Keratinocyte (primary cell): ENCODE measurements at regions not wholly inside any gene's neighbourhood (a gene's known extent, or its start where the extent isn't known, plus 50 kb on each side); places are given as distances from the start of the nearest gene placed in this dataset.

ENCODE experiments used
- DNase-seq: peaks from one replicate; pipeline ENCODE4 v3.0.0-alpha.2; 2011; ENCODE audit warnings: low read depth, missing footprints, low spot score
- FAIRE-seq: peaks from 2 replicates; lab custom pipeline; 2011; peaks lifted over from hg19 to GRCh38; lab: Jason Lieb, UNC
- H2AFZ ChIP-seq: 2 replicates; pipeline ENCODE4 v1.6.0; 2012; ENCODE audit warnings: low read length, control low read depth, inconsistent platforms; ENCODE audit not compliant: control insufficient read depth
- H3K27ac ChIP-seq: 2 replicates; pipeline ENCODE4 v1.5.1; 2011; ENCODE audit warnings: low read length; ENCODE audit not compliant: control insufficient read depth, insufficient read depth
- H3K27me3 ChIP-seq: 3 replicates; pipeline ENCODE4 v1.6.0; 2011; ENCODE audit warnings: low read length; ENCODE audit not compliant: control insufficient read depth, insufficient read depth; ENCODE audit errors: extremely low read depth
- H3K36me3 ChIP-seq, 2 experiments: 2 replicates in 1 of 2; 3 replicates in 1 of 2; pipeline ENCODE4 v1.5.1; 2011; ENCODE audit warnings: low read length in 2 of 2, mild to moderate bottlenecking in 1 of 2; ENCODE audit not compliant: control insufficient read depth in 2 of 2, insufficient read depth in 2 of 2; ENCODE audit errors: extremely low read depth in 1 of 2
- H3K4me1 ChIP-seq: 3 replicates; pipeline ENCODE4 v1.5.1; 2011; ENCODE audit warnings: low read length; ENCODE audit not compliant: control insufficient read depth, insufficient read depth; ENCODE audit errors: extremely low read depth
- H3K4me2 ChIP-seq: 3 replicates; pipeline ENCODE4 v1.6.0; 2011; ENCODE audit warnings: low read depth, low read length; ENCODE audit not compliant: control insufficient read depth, insufficient read depth; ENCODE audit errors: extremely low read depth
- H3K4me3 ChIP-seq, 3 experiments: fragments of 200-600 bp in 1 of 3; sonication (generic) in 1 of 3; 2 replicates in 2 of 3; 3 replicates in 1 of 3; pipeline ENCODE4 v1.5.1; 2011 to 2016; ENCODE audit warnings: low read length in 3 of 3, mild to moderate bottlenecking in 3 of 3, control low read depth in 2 of 3, inconsistent platforms in 1 of 3, low read depth in 1 of 3, mixed read lengths in 1 of 3, mixed run types in 1 of 3, moderate library complexity in 1 of 3; ENCODE audit not compliant: control insufficient read depth in 2 of 3, insufficient read depth in 2 of 3; ENCODE audit errors: extremely low read depth in 1 of 3
- H3K79me2 ChIP-seq: 2 replicates; pipeline ENCODE4 v1.6.0; 2012; ENCODE audit warnings: low read length; ENCODE audit not compliant: control insufficient read depth, insufficient read depth
- H3K9ac ChIP-seq: 3 replicates; pipeline ENCODE4 v1.6.0; 2011; ENCODE audit warnings: low read length; ENCODE audit not compliant: control insufficient read depth, insufficient read depth; ENCODE audit errors: extremely low read depth
- H3K9me1 ChIP-seq: 3 replicates; pipeline ENCODE4 v1.6.0; 2011; ENCODE audit warnings: low read length; ENCODE audit not compliant: control insufficient read depth, insufficient read depth; ENCODE audit errors: extremely low read depth
- H3K9me3 ChIP-seq: 2 replicates; pipeline ENCODE4 v1.5.1; 2012; ENCODE audit warnings: low read depth, low read length; ENCODE audit not compliant: control insufficient read depth
- H4K20me1 ChIP-seq: 3 replicates; pipeline ENCODE4 v1.6.0; 2011; ENCODE audit warnings: low read length; ENCODE audit not compliant: control insufficient read depth, insufficient read depth; ENCODE audit errors: extremely low read depth
- EZH2 ChIP-seq: IDR thresholded peaks from one replicate; pipeline ENCODE4 v1.6.1; 2012; ENCODE audit warnings: inconsistent platforms, mild to moderate bottlenecking, low read length, moderate library complexity
- dilution Hi-C: fragments of 300-500 bp; cut with MboI; formaldehyde crosslinking; loops from one replicate; pipeline ENCODE4 v1.7.0; 2020; ENCODE audit warnings: low sequenced_read_pairs; ENCODE audit not compliant: extremely low pct_ligation_motif_present
- TF ChIP-seq, protein P1 (sequence below), 3 experiments: IDR thresholded peaks in 1 of 3; conservative IDR thresholded peaks in 1 of 3; optimal IDR thresholded peaks in 1 of 3; 2 replicates in 2 of 3; 3 replicates in 1 of 3; pipeline versions ENCODE3 to v1.5.1; 2011; ENCODE audit warnings: low read length in 3 of 3, mild to moderate bottlenecking in 3 of 3, moderate library complexity in 2 of 3, control low read depth in 1 of 3, inconsistent platforms in 1 of 3; ENCODE audit not compliant: insufficient read depth in 2 of 3; ENCODE audit errors: extremely low read depth in 1 of 3

- TF ChIP-seq EZH2: no peak
- TF ChIP-seq, protein P1, sequence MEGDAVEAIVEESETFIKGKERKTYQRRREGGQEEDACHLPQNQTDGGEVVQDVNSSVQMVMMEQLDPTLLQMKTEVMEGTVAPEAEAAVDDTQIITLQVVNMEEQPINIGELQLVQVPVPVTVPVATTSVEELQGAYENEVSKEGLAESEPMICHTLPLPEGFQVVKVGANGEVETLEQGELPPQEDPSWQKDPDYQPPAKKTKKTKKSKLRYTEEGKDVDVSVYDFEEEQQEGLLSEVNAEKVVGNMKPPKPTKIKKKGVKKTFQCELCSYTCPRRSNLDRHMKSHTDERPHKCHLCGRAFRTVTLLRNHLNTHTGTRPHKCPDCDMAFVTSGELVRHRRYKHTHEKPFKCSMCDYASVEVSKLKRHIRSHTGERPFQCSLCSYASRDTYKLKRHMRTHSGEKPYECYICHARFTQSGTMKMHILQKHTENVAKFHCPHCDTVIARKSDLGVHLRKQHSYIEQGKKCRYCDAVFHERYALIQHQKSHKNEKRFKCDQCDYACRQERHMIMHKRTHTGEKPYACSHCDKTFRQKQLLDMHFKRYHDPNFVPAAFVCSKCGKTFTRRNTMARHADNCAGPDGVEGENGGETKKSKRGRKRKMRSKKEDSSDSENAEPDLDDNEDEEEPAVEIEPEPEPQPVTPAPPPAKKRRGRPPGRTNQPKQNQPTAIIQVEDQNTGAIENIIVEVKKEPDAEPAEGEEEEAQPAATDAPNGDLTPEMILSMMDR (optimal IDR thresholded peaks at IDR 0.05 in 1 of 3, IDR thresholded peaks at IDR 0.05 in 1 of 3, conservative IDR thresholded peaks at IDR 0.05 in 1 of 3; ENCODE audit: extremely low read depth in 1 of 3, insufficient read depth in 2 of 3, low read length in 3 of 3): no peak
- H3K27me3 ChIP-seq: no peaks in the 10 kb centered on the region
These were observed 318.2 kb downstream of the NPIPA8 start for GRCh38 chr16:18018376-18018775.

GRCh38 chr16:18013863-18014262 lies 322.7 kb downstream of the NPIPA8 start:
- DNase-seq (no peak), FAIRE-seq (no peak)
- Histone ChIP-seq H2AFZ (no peak overlapping the region), H3K27me3 (no peaks in the 10 kb centered on the region), H3K27ac (no peak overlapping the region), H3K9ac (no peak overlapping the region), H3K4me2 (no peak overlapping the region), H3K9me3 (no peaks in the 10 kb centered on the region), H3K9me1 (no peaks in the 10 kb centered on the region), H3K36me3 (no peaks in the 10 kb centered on the region), H3K4me1 (no peaks in the 10 kb centered on the region), H3K4me3 (no peak overlapping the region), H3K79me2 (no peaks in the 10 kb centered on the region), H4K20me1 (no peaks in the 10 kb centered on the region)
- dilution Hi-C loops: no loop called here
- TF ChIP-seq EZH2: no peak

More at GRCh38 chr16:18018376-18018775, 318.2 kb downstream of the NPIPA8 start:
- no peaks in the 10 kb centered on the region for H3K4me1 ChIP-seq
- DNase-seq (no peak), FAIRE-seq (no peak)
- H3K27ac ChIP-seq: no peak overlapping the region
- no peak overlapping the region for H3K9ac ChIP-seq
- no peaks in the 10 kb centered on the region for H3K9me1 ChIP-seq
- H4K20me1 ChIP-seq: no peaks in the 10 kb centered on the region
- H3K36me3 ChIP-seq: no peaks in the 10 kb centered on the region
- dilution Hi-C loops: no loop called here
- H3K4me2 ChIP-seq: no peak overlapping the region
- no peak overlapping the region for H3K4me3 ChIP-seq
- H3K9me3 ChIP-seq: no peaks in the 10 kb centered on the region
- H3K79me2 ChIP-seq: no peaks in the 10 kb centered on the region
- H2AFZ ChIP-seq: no peak overlapping the region

DNA sequence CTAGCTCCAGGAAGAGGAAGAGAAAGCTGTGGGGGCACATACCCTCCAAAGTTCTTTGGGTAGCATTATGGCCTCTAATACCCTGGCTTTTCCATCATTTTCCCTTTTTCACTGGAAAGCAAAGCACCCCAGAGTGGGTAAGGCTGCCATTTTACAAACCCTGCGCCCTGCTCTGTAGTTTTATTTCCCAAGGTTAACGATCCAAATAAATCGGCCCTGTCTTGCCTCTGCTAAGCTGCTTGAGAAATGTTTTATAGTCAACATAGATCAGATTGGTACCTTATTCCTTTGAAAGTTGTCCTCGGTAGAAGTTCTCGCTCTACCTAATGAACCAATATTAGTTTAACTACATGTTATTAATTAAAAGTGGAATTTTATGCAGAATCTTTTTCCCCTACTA lies 328.2 kb downstream of the NPIPA8 start:
- dilution Hi-C loops: no loop called here
- Histone ChIP-seq H3K79me2 (no peaks in the 10 kb centered on the region), H3K4me2 (no peak overlapping the region), H3K9me1 (no peaks in the 10 kb centered on the region), H3K27me3 (no peaks in the 10 kb centered on the region), H3K27ac (no peak overlapping the region), H4K20me1 (no peaks in the 10 kb centered on the region), H3K4me1 (no peaks in the 10 kb centered on the region), H3K9ac (no peak overlapping the region), H3K9me3 (no peaks in the 10 kb centered on the region), H3K36me3 (no peaks in the 10 kb centered on the region), H3K4me3 (no peak overlapping the region), H2AFZ (no peak overlapping the region)
- no peak for FAIRE-seq
- no peak for DNase-seq
- TF ChIP-seq, protein P1 (optimal IDR thresholded peaks at IDR 0.05 in 1 of 3, IDR thresholded peaks at IDR 0.05 in 1 of 3, conservative IDR thresholded peaks at IDR 0.05 in 1 of 3; ENCODE audit: extremely low read depth in 1 of 3, insufficient read depth in 2 of 3, low read length in 3 of 3): no peak
- TF ChIP-seq EZH2: no peak
